DMS 273 (cell line): ENCODE measurements at regions not wholly inside any gene's neighbourhood (a gene's known extent, or its start where the extent isn't known, plus 50 kb on each side); places are given as distances from the start of the nearest gene placed in this dataset.

Experiments used
- DNase-seq: peaks from one replicate; lab custom pipeline; 2025; ENCODE audit not compliant: unreplicated experiment; lab: John Stamatoyannopoulos, UW

GRCh38 chr5:104739905-104740304 lies 1177.3 kb upstream of the NUDT12 start:
- no peak for DNase-seq

GRCh38 chr5:104739503-104739902 lies 1176.9 kb upstream of the NUDT12 start:
- no peak for DNase-seq

- DNase-seq, result no peak
These were observed 1173.5 kb upstream of the NUDT12 start for GRCh38 chr5:104736073-104736472.

- no peak for DNase-seq
These were observed 1171.5 kb upstream of the NUDT12 start for GRCh38 chr5:104734046-104734445.

- DNase-seq, result no peak
These were observed 1170.6 kb upstream of the NUDT12 start for GRCh38 chr5:104733063-104733669.

- DNase-seq, result no peak
These were observed 1168.7 kb upstream of the NUDT12 start for GRCh38 chr5:104731331-104731730.

GRCh38 chr5:104708027-104708426 lies 1145.4 kb upstream of the NUDT12 start:
- DNase-seq, result no peak

GRCh38 chr5:104706600-104706999 lies 1144.0 kb upstream of the NUDT12 start:
- DNase-seq, result no peak

- no peak for DNase-seq
These were observed 1139.6 kb upstream of the NUDT12 start for GRCh38 chr5:104702212-104702611.

- DNase-seq, result no peak
These were observed 1136.8 kb upstream of the NUDT12 start for GRCh38 chr5:104699438-104699837.

GRCh38 chr5:104661256-104661655 lies 1098.7 kb upstream of the NUDT12 start:
- no peak for DNase-seq

GRCh38 chr5:104659497-104659896 lies 1096.9 kb upstream of the NUDT12 start:
- no peak for DNase-seq

- no peak for DNase-seq
These were observed 1089.8 kb upstream of the NUDT12 start for GRCh38 chr5:104652271-104652861.

GRCh38 chr5:104650313-104651055 lies 1087.9 kb upstream of the NUDT12 start:
- no peak for DNase-seq

- no peak for DNase-seq
These were observed 1083.8 kb upstream of the NUDT12 start for GRCh38 chr5:104646416-104646815.

GRCh38 chr5:104643320-104643719 lies 1080.7 kb upstream of the NUDT12 start:
- DNase-seq, result no peak

- no peak for DNase-seq
These were observed 1072.6 kb upstream of the NUDT12 start for GRCh38 chr5:104635227-104635626.

- DNase-seq, result no peak
These were observed 1066.3 kb upstream of the NUDT12 start for GRCh38 chr5:104628911-104629310.

- no peak for DNase-seq
These were observed 1063.5 kb upstream of the NUDT12 start for GRCh38 chr5:104626122-104626521.

GRCh38 chr5:104612005-104612404 lies 1049.4 kb upstream of the NUDT12 start:
- no peak for DNase-seq

- DNase-seq, result no peak
These were observed 1048.7 kb upstream of the NUDT12 start for GRCh38 chr5:104611135-104611767.

GRCh38 chr5:104606258-104606829 lies 1043.8 kb upstream of the NUDT12 start:
- DNase-seq, result no peak
